Putamen (tissue), 1 donor: ENCODE measurements at regions not wholly inside any gene's neighbourhood (a gene's known extent, or its start where the extent isn't known, plus 50 kb on each side); places are given as distances from the start of the nearest gene placed in this dataset.
A peak's percentile ranks its signal among the peaks of the same experiment; 100 is the strongest.

Experiments
- DNase-seq: peaks from one replicate; pipeline ENCODE4 v3.0.0-alpha.2; 2016; ENCODE audit warnings: low spot score

DNA sequence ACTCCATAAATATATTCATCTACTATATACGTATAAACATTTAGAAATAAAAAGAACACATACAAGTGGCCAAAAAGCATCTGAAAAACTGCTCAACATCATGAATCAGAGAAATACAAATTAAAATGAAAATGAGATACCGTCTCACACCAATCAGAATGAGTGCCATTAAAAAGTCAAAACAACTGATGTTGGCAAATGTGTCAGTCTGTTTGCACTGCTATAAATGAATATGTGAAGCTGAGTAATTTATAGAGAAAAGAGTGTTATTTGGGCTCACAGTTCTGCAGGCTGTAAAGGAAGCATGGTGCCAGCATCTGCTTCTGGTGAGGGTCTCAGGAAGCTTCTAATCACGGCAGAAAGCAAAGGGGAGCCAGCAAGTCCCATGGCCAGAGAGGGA, 620.3 kb upstream of the CCDC54 start:
- DNase-seq, result no peak

DNA sequence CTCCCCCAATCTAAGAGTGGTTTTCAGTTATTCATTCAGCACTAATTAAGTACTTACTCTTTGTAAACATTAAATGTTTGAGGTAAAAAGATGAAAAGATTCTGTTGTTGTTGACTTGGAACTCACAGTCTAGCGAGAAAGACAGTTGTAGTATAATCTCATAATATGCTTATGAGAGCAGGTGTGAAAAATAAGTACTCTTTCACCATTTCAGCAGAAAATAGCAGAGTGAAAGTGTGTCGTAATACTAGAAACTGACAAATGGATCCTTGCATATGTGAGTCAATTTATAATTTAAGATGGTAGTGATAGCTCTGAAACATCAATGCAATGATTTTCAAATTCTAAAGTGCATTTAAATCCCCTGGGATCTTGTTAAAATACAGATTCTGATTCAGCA, 618.8 kb upstream of the CCDC54 start:
- no peak for DNase-seq

DNA sequence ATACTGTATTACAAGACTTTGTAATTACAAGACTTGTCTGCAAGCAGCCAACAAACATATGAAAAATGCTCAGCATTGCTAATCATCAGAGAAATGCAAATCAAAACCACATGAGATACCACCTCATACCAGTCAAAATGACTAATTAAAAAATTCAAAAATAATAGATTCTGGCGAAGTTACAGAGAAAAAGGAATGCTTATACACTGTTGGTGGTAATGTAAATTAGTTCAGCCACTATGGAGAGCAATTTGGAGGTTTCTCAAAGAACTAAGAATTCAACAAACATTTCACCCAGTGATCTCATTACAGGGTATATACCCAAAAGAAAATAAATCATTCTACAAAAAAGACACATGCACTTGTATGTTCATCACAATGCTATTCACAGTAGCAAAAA, 617.5 kb upstream of the CCDC54 start:
- no peak for DNase-seq

DNA sequence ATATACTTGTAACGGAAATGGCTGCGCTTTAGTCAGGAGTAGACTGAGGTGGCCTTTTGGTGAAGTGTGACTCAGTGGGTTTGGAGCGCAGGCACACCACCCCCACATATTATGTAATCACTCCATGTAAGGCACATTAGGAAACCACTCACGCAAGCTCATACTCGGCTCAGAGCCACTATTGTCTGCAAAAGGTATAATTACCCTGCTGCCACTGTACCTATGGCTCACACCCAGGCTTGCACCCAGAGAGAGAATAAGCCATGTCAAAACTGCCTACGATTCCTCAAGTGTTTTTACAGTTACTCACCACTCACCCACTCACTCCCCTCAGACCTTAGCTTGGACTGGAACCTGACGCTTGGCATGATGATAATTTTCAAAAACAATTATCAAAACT, 611.9 kb upstream of the CCDC54 start:
- DNase-seq, result peak; percentile 79

DNA sequence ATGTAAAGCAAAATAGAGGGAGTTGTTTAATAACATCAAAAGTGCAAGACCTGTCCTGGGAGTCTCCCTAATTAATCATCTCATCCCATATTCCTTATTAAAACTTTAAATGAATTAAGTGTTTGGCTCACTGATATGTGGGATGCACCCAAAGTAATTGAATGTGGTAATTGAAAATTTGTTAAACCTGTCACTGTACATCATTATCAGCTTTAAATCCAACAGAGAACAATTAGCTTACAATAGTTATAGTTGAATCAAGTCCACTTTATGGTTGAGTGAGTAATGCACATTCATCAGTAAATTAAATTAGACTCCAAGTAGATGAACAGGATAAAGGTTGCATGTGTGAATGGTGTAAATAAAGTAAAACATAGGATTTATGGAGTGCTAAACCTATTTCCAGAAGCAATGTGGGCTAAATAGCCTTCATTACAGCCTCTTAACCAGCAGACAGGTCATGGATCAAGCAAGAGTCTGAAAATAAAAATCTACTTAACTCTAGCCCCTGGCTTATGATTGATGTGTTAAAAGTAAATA, 608.2 kb upstream of the CCDC54 start:
- no peak for DNase-seq

DNA sequence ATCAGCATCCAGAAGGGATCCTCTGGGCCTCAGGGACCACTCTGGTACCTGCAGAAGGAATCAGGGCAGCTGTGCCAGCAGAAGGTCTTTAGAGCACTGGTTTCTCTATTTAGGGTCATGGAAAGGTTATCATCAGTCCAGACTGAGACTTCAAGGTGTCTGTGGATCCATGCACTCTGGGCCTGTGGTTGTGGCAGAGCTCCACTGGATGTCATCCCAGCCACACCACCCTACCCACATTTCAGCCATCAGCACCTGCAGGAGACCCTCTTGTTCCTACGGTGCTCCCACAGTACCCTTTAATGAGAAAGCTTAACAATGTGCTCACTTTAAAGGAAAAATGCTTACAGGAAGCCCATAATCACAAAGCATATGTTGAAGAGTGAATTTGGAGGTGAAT, 603.4 kb upstream of the CCDC54 start:
- no peak for DNase-seq

DNA sequence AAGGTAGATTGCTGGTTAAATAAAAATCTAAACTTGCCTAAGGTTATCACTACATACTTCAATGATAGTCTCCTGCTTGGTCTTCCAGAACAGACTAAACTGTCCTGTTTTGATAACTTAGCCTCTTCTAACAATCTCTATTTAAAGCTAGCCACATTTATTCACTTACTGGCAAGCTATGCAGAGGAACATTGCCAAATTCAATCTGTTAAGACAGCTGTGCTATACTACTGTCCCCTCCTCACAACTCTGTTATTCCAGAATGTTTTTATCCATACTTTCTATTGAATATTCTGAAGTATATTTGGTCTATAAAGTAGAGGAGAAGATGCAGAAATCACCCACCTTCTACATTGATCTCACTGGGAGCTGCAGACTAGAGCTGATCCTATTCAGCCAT, 594.0 kb upstream of the CCDC54 start:
- no peak for DNase-seq

DNA sequence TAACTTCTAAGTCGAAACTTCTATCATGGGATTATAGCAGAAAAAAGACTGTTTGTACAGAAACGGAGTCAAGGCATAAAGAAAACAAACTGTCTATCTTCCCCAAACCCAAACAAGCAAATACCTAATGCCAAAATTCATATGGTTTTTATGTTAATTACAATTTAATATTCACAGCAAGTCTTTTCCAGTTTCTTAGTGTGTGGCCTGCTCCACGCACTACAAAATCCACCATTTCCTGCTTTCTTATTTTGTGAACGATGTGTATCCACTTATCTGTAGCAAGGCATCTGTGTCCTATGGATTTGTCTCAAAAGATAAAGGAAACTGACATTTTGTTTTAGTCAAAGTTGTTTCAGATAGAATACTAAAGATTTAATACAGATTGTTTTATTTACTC, 588.0 kb upstream of the CCDC54 start:
- DNase-seq, result no peak

DNA sequence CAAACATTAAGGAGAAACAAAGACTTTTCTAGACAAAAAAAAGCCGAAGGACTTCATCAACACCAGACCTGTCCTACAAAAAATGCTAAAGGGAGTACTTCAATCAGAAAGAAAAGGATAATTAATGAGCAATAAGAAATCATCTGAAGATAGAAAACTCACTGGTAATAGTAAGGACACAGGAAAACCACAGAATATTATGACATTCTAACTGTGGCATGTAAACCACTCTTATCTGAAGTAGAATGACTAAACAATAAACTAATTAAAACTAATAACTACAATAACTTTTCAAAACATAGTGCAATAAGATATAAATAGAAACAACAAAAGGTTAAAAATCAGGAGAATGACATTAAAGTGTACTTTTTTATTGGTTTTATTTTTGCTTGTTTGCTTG, 584.5 kb upstream of the CCDC54 start:
- DNase-seq, result no peak

DNA sequence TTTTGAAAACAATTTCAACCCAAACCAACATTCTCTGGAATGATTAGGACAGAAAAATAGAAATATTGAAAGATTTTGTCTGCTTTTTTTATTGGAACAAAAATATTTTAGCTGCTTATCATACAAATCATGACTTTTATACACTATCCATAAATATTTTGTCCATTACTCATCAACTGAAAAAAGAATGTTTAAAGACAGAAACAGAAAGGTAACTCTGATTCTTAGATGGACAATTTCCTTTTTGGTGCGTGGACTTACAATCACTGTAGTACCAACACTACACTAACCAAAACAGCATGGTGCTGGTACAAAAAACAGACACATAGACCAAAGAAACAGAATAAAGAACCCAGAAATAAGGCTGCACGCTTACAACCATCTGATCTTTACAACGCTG, 582.8 kb upstream of the CCDC54 start:
- DNase-seq, result no peak

DNA sequence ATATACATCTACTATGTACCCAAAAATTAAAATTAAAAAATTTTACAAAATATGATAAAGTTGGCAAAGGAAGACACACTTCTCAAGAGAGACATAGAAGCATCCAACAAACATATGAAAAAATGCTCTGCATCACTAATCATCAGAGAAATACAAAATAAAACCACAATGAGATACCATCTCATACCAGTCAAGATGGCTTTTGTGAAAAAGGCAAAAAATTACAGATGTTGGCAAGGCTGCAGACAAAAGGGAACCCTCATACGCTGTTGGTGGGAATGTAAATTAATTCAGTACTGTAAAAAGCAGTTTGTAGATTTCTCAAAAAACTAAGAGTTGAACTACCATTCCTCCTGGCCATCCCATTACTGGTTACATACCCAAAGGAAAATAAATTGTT, 581.7 kb upstream of the CCDC54 start:
- no peak for DNase-seq

DNA sequence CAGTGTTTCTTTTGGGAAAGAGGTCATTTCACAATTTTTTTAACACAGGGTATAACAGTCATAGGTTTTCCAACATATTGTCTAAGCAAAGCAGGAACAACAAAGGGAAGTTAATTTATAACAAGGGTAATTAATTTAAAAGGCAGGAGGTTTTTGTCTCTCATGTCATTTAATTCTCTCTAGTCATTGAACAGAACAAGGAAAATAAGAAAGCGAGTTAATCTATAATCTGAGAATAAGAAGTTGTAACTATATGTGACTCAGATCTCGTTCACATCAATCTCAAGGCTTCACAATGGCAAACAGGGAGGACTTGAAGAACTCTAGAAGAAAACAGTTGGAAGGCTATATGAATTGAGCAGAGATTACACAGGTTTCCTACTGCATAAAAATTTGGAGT, 579.8 kb upstream of the CCDC54 start:
- DNase-seq, result no peak

DNA sequence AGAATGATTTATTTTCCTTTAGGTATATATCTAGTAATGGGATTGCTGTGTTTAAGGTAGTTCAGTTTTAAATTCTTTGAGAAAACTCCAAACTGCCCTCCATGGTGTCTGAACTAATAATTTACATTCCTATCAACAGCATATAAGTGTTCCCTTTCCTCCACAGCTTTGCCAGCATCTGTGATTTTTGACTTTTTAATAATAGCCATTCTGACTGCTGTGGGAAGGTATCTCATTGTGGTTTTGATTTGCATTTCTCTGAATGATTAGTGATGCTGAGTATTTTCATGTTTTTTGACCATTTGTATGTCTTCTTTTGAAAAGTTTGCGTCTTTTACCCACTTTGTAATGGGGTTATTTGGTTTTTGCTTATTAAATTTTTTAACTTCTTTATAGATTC, 571.6 kb upstream of the CCDC54 start:
- no peak for DNase-seq

DNA sequence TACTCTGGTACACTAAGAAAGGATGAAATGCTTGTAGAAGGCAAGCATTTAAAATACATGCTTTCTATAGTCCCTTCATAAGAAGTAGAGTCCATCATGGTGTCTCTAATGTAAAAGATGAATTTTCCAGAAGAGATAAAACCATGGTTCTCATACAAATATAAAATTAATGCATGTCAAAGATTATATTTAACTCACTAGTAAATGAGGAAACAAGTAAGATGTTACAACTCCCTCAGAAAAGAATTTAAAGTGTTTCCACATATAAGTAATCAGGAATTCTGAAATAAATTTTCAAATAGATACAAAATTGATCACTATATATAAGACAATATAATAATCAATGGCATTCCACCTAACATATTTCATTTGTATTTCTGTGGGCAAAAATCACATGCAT, 570.3 kb upstream of the CCDC54 start:
- no peak for DNase-seq

DNA sequence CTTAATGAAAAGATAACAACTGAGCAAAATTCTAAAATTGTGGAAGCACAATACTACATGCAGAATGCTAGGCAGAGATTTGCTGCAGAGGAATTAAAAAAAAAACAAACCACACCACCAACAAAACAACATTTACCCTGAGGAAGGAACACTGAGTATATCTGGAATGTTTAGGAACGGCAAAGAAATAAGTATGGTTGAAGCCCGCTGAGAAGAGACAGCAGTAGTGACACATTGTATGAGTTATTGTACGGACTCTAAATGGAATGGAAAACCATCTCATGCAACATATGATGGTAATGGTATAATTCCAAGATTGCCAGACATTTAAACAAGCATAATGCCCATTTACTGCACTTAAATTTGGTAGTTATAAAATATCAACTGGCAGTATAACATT, 568.2 kb upstream of the CCDC54 start:
- no peak for DNase-seq

DNA sequence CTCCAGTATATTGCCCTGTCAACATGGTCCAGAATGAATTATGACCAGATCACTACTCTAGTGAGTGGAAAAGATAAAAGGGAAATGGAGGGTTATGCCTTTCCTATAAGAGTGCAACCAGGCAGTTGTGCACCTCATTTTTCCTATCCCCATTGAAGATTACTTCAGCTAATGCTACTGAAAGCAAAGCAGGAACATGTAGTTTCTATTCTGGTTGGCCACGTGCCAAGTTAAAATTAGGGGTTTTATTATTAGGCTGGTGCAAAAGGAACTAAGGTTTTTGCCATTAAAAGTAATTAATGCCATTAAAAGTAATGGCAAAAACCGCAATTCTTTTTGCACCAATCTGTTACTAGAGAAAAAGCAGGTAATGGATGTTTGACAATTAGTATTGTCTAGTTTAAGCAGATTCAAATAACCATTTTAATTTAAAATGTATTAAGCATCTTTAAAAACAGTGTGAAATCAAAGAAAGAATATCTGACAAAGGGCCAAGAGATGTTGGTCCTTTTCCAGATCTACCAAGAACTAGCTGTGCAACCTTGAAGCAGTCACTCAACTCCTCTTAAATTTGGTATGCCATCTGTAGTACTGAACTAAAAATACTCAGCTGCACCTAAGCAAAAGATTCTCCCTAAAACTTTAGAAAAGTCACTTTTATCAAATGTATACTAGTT, 567.5 kb upstream of the CCDC54 start:
- no peak for DNase-seq

DNA sequence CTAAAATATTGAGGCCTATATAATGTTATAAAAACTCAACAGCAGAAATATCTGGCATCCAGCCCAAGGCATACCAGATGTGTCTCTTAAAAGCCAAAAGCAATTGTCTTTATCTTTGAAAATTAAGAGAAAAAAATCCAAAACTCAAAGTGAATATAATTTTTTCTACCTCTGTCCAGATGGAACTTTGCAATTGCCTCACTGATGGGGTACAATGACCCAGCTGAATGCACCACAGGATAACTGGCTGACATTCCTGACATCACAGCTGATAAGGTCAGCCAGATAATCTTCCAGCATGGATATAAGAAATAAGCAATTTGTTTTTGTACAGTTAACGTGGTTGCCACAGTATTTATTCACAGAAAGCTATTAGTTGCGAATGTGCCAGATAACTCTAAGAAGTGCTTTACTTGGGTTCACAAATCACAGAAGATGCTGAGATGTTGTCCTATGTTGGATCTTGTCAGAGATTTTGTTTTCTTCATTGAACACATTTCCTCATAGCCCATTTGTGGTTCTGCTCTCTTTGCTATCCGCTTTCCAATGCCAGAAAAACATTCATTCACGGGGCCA, 566.9 kb upstream of the CCDC54 start:
- no peak for DNase-seq

DNA sequence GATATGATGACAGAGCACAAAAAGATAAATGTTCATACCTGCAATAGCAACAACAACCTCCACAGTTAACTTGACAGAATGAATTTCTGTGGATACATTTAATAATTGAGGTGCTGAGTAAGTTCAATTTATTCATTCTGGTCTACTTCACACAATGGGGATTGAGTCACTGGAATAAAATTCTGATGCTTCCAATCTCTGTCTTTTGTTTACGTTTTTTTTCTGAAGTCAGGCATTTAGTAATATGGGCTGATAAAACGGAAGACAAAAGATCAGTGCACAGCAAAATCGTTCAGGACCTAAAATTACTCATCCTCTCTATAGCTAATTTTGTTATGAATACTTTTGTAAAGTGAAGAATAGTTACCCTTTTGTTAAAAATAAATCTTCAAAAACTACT, 565.9 kb upstream of the CCDC54 start:
- DNase-seq, result no peak

DNA sequence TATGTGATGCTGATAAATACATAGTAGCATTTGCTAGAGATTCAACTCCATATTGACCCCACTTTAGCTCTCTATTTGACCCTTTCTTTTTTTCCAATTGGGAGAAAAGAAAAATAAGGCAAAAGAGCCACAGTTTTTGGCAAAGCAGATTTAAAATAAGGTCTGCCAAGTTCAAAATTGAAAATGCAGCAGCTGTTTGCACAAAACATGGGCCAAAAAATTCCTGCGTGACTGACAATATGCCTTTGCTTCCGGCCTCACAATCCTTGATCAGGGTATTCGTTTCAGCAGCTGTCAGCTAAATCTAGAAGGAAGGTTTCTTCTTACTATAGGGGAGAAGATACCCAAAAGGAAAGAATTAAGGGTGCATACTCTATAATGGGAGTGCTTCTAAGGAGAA, 563.5 kb upstream of the CCDC54 start:
- DNase-seq, result no peak

DNA sequence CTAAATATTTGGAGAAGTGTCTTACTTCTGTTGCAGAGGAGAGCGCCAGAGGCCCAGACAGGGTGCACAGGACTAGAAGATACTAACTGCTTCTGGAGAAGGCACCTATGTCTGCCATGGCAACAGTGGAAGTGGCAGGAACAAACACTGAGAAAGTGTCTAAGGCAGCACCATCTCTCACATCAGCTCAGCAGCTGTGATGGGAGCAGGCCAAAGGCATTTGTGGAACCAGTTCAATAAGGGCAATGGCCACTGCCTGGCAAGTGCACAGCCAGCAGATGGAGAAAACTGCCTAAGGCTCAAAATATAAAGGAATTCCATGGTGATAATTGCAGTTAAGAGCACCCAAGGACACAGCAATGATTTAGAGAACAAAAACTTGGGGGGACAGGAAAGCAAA, 563.0 kb upstream of the CCDC54 start:
- peak; percentile 41 for DNase-seq

DNA sequence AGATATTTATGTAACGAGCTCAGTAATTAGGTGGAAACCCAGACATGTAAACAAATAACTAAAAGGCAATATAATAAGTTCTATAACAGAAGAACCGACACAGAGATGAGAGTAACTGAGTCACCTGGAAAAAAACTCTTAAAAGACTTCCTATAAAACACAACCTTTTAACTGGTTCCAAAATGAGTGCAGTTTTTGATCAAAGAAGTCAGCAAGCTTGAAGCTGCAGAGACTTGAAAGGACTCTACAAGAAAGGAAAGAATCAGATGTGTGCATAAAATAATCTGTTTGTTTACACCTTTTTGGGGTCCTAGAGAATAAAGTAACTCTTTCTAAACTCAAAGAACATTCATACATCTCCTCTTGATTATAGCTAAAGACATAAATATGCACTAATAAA, 560.4 kb upstream of the CCDC54 start:
- no peak for DNase-seq

DNA sequence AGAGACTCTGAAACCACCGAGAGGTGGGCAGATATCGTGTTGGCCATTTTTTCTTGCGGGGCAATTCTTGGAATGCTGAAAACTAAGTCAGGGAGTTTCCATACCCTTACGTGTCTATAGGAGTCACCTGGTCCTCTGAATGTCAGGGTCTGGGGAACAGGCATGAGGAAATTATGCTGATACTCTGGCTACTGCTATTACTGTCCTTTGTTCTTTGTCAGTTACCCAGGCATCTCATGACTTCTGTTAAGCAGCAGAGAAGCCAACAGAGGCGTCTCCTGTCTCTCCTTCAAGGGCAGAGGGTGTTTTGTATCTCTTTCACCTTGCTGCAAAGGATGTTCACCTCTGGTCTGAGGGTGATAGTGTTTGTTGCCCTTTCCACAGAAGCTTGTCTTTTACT, 559.5 kb upstream of the CCDC54 start:
- no peak for DNase-seq

DNA sequence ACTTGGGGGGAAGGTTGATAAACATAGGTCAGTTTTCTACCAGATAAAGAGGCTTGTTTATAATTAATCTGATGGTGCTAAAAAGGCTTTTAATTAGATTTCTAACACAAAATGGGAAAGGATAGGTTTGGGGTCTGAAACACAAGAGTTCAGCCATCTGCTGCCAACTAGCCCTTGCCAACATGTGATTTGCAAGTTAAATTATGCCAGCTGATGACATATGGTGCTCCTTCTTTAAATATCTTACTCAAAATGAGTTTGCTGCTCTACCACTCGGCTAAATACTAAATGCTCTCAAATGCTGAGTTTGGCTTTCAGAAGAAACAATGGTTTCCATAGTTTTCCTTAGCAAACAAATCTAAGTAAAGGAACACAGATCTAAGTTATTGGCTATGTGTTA, 557.8 kb upstream of the CCDC54 start:
- DNase-seq, result no peak

DNA sequence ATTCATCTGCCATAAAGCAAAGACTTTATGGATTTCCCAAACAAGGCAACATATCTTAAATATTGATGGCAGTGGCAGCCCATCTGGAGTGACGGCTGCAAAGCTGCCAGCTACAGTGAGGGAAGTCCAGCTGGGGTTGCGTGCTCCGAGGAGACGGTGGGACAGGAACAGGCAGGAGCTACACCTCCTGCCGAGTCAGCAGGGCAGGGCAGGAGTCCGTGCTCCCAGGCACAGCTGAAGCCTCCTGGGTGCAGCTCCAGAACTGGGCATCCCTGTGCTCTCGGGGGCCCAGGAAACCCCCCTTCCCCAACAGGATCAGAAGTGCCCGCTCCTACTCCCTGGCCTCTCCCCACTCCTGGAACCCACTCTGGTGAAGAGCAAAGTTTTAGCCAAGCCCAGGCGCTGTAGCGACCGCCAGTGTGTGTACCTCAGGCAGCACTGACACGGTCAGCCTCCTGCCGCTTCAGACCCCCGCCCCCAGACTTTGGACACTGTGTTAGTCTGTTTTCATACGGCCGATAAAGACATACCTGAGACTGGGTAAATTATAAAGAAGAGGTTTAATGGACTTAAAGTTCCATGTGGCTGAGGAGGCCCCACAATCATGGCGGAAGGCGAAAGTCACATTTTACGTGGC, 556.4 kb upstream of the CCDC54 start:
- no peak for DNase-seq
